ENCODE measurements at regions not wholly inside any gene's neighbourhood (a gene's known extent, or its start where the extent isn't known, plus 50 kb on each side); places are given as distances from the start of the nearest gene placed in this dataset.

DNA sequence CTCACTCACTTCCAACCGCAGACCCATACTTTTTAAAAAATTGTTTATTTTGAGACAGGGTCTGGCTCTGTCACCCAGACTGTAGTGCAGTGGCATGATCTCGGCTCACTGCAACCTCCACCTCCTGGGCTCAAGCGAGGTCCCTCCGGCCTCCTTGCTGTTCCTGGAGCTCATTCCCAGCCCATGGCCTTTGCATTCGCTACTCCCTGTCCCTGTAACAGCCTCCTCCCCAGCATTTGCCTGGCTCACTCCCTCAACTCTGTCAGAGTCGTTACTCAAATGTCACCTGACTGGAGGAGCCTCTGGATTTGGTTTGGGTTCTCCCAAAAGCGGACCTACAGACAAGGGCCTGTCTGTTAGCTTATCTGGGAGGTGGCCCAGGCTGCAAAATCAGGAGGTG lies 432.6 kb upstream of the PROK2 start:
- Histone ChIP-seq H3K36me3 (replicated peaks; ENCODE audit: insufficient read depth, low read length) (no peaks in the 10 kb centered on the region), H3F3A (ENCODE audit: insufficient read depth, low read length) (no peaks in the 10 kb centered on the region), H3K9me3 (replicated peaks; ENCODE audit: insufficient read depth, low read length) (no peaks in the 10 kb centered on the region), H3K27ac (ENCODE audit: low read length) (no peak overlapping the region), H3K4me1 (ENCODE audit: low read length) (no peaks in the 10 kb centered on the region), H3K4me2 (ENCODE audit: low read depth, low read length) (no peak overlapping the region), H3K4me3 (ENCODE audit: low read length) (no peak overlapping the region), H3K79me2 (ENCODE audit: low read length) (no peaks in the 10 kb centered on the region), H3K27me3 (replicated peaks; ENCODE audit: insufficient read depth, low read length) (no peaks in the 10 kb centered on the region), H3K9ac (ENCODE audit: low read length) (no peak overlapping the region), H3K9me2 (replicated peaks; ENCODE audit: insufficient read depth, low read length) (no peaks in the 10 kb centered on the region), H2AFZ (ENCODE audit: low read length) (no peak overlapping the region), H4K20me1 (ENCODE audit: insufficient read depth, low read length) (no peaks in the 10 kb centered on the region)
- no peak for DNase-seq
- TF ChIP-seq EZH2phosphoT487 (IDR thresholded peaks at IDR 0.05; ENCODE audit: low read length) (no peak), EZH2 (optimal IDR thresholded peaks at IDR 0.05; ENCODE audit: low read depth, low read length) (no peak), CTCF (IDR thresholded peaks at IDR 0.05; ENCODE audit: low read length) (no peak)

GRCh38 chr3:72214066-72214951 lies 429.4 kb upstream of the PROK2 start:
- H3K9me2 ChIP-seq (replicated peaks; ENCODE audit: insufficient read depth, low read length) = no peaks in the 10 kb centered on the region
- no peaks in the 10 kb centered on the region for H3K4me1 ChIP-seq (ENCODE audit: low read length)
- no peaks in the 10 kb centered on the region for H3K79me2 ChIP-seq (ENCODE audit: low read length)
- no peaks in the 10 kb centered on the region for H3K36me3 ChIP-seq (replicated peaks; ENCODE audit: insufficient read depth, low read length)
- no peak overlapping the region for H3K4me3 ChIP-seq (ENCODE audit: low read length)
- no peak overlapping the region for H3K27ac ChIP-seq (ENCODE audit: low read length)
- H3K9me3 ChIP-seq (replicated peaks; ENCODE audit: insufficient read depth, low read length) = no peaks in the 10 kb centered on the region
- H3K27me3 ChIP-seq (replicated peaks; ENCODE audit: insufficient read depth, low read length) = no peaks in the 10 kb centered on the region
- H3F3A ChIP-seq (ENCODE audit: insufficient read depth, low read length) = no peaks in the 10 kb centered on the region
- no peak for DNase-seq
- no peak overlapping the region for H3K9ac ChIP-seq (ENCODE audit: low read length)
- H3K4me2 ChIP-seq (ENCODE audit: low read depth, low read length) = no peak overlapping the region
- no peaks in the 10 kb centered on the region for H4K20me1 ChIP-seq (ENCODE audit: insufficient read depth, low read length)
- no peak overlapping the region for H2AFZ ChIP-seq (ENCODE audit: low read length)
- TF ChIP-seq EZH2phosphoT487 (IDR thresholded peaks at IDR 0.05; ENCODE audit: low read length) (no peak), CTCF (IDR thresholded peaks at IDR 0.05; ENCODE audit: low read length) (no peak)

- H3K9me2 ChIP-seq (replicated peaks; ENCODE audit: insufficient read depth, low read length) = no peaks in the 10 kb centered on the region
- no peaks in the 10 kb centered on the region for H3K9me3 ChIP-seq (replicated peaks; ENCODE audit: insufficient read depth, low read length)
- no peak for DNase-seq
- H3K4me3 ChIP-seq (ENCODE audit: low read length) = no peak overlapping the region
- H3F3A ChIP-seq (ENCODE audit: insufficient read depth, low read length) = no peaks in the 10 kb centered on the region
- no peaks in the 10 kb centered on the region for H3K4me1 ChIP-seq (ENCODE audit: low read length)
- H3K27ac ChIP-seq (ENCODE audit: low read length) = no peak overlapping the region
- no peaks in the 10 kb centered on the region for H3K79me2 ChIP-seq (ENCODE audit: low read length)
- no peak overlapping the region for H2AFZ ChIP-seq (ENCODE audit: low read length)
- no peaks in the 10 kb centered on the region for H3K27me3 ChIP-seq (replicated peaks; ENCODE audit: insufficient read depth, low read length)
- no peak overlapping the region for H3K4me2 ChIP-seq (ENCODE audit: low read depth, low read length)
- no peak for TF ChIP-seq EZH2phosphoT487 (IDR thresholded peaks at IDR 0.05; ENCODE audit: low read length)
- no peak for TF ChIP-seq CTCF (IDR thresholded peaks at IDR 0.05; ENCODE audit: low read length)
- TF ChIP-seq EZH2 (optimal IDR thresholded peaks at IDR 0.05; ENCODE audit: low read depth, low read length) = no peak
- H3K9ac ChIP-seq (ENCODE audit: low read length) = no peak overlapping the region
- no peaks in the 10 kb centered on the region for H3K36me3 ChIP-seq (replicated peaks; ENCODE audit: insufficient read depth, low read length)
- H4K20me1 ChIP-seq (ENCODE audit: insufficient read depth, low read length) = no peaks in the 10 kb centered on the region
Measured at GRCh38 chr3:72213296-72214065, 428.5 kb upstream of the PROK2 start.
